ENCODE measurements at regions not wholly inside any gene's neighbourhood (a gene's known extent, or its start where the extent isn't known, plus 50 kb on each side); places are given as distances from the start of the nearest gene placed in this dataset.
"Not testable (repeated sequence)": the region's sequence is repeated elsewhere in the genome, so short reads cannot be mapped to it uniquely, and the experiment has no call there.

GRCh38 chr14:57150449-57150848 lies 118.3 kb downstream of the EXOC5 start:
- FAIRE-seq (peak; percentile 54), DNase-seq (ENCODE audit: insufficient read length, low spot score) (no peak)

GRCh38 chr14:57139173-57139572 lies 129.5 kb downstream of the EXOC5 start:
- FAIRE-seq: no peak

GRCh38 chr14:57136669-57137328 lies 131.9 kb downstream of the EXOC5 start:
- FAIRE-seq (peak; percentile 84), DNase-seq (ENCODE audit: insufficient read length, low spot score) (no peak)

More at GRCh38 chr14:57139173-57139572, 129.5 kb downstream of the EXOC5 start:
- DNase-seq (ENCODE audit: insufficient read length, low spot score): no peak

GRCh38 chr14:57127809-57128208 lies 140.9 kb downstream of the EXOC5 start:
- FAIRE-seq: peak; percentile 83
- DNase-seq (ENCODE audit: insufficient read length, low spot score): not testable (repeated sequence)

- no peak for DNase-seq (ENCODE audit: insufficient read length, low spot score)
- FAIRE-seq: peak; percentile 70
These were observed 146.6 kb downstream of the EXOC5 start for GRCh38 chr14:57122129-57122528.

GRCh38 chr14:57112072-57112807 lies 156.5 kb downstream of the EXOC5 start:
- FAIRE-seq; DNase-seq (ENCODE audit: insufficient read length, low spot score): not testable (repeated sequence)

- not testable (repeated sequence) for FAIRE-seq
These were observed 158.3 kb downstream of the EXOC5 start for GRCh38 chr14:57110411-57110810.

GRCh38 chr14:57091030-57091608 lies 177.6 kb downstream of the EXOC5 start:
- DNase-seq (ENCODE audit: insufficient read length, low spot score) (no peak), FAIRE-seq (no peak)

More at GRCh38 chr14:57110411-57110810, 158.3 kb downstream of the EXOC5 start:
- not testable (repeated sequence) for DNase-seq (ENCODE audit: insufficient read length, low spot score)

- FAIRE-seq: peak; percentile 73
These were observed 178.8 kb downstream of the EXOC5 start for GRCh38 chr14:57089901-57090300.

GRCh38 chr14:57087841-57088240 lies 180.9 kb downstream of the EXOC5 start:
- DNase-seq (ENCODE audit: insufficient read length, low spot score) (no peak), FAIRE-seq (peak; percentile 49)

More at GRCh38 chr14:57089901-57090300, 178.8 kb downstream of the EXOC5 start:
- no peak for DNase-seq (ENCODE audit: insufficient read length, low spot score)

GRCh38 chr14:57086271-57087162 lies 182.2 kb downstream of the EXOC5 start:
- peak; percentile 88 for FAIRE-seq

GRCh38 chr14:57085801-57086200 lies 182.9 kb downstream of the EXOC5 start:
- FAIRE-seq: no peak
- DNase-seq (ENCODE audit: insufficient read length, low spot score): no peak

More at GRCh38 chr14:57086271-57087162, 182.2 kb downstream of the EXOC5 start:
- no peak for DNase-seq (ENCODE audit: insufficient read length, low spot score)

- FAIRE-seq: peak; percentile 81
- no peak for DNase-seq (ENCODE audit: insufficient read length, low spot score)
These were observed 183.7 kb downstream of the EXOC5 start for GRCh38 chr14:57085043-57085442.

- FAIRE-seq (no peak), DNase-seq (ENCODE audit: insufficient read length, low spot score) (no peak)
These were observed 188.0 kb downstream of the EXOC5 start for GRCh38 chr14:57080691-57081090.

- FAIRE-seq (peak; percentile 81), DNase-seq (ENCODE audit: insufficient read length, low spot score) (no peak)
These were observed 190.7 kb downstream of the EXOC5 start for GRCh38 chr14:57078054-57078453.

- peak; percentile 48 for FAIRE-seq
These were observed 194.7 kb downstream of the EXOC5 start for GRCh38 chr14:57073986-57074385.

GRCh38 chr14:57071639-57072038 lies 197.1 kb downstream of the EXOC5 start:
- DNase-seq (ENCODE audit: insufficient read length, low spot score) (no peak), FAIRE-seq (no peak)

More at GRCh38 chr14:57073986-57074385, 194.7 kb downstream of the EXOC5 start:
- no peak for DNase-seq (ENCODE audit: insufficient read length, low spot score)

- DNase-seq (ENCODE audit: insufficient read length, low spot score): no peak
- peak; percentile 72 for FAIRE-seq
These were observed 199.0 kb downstream of the EXOC5 start for GRCh38 chr14:57069702-57070101.

GRCh38 chr14:57068511-57068910 lies 200.2 kb downstream of the EXOC5 start:
- FAIRE-seq (peak; percentile 91), DNase-seq (ENCODE audit: insufficient read length, low spot score) (no peak)

GRCh38 chr14:57066887-57067513 lies 201.7 kb downstream of the EXOC5 start:
- DNase-seq (ENCODE audit: insufficient read length, low spot score) (peak; percentile 37), FAIRE-seq (peak; percentile 83)

Data from HTR-8/SVneo (cell line).